Fibroblast of skin of right quadriceps (primary cell): ENCODE measurements at regions not wholly inside any gene's neighbourhood (a gene's known extent, or its start where the extent isn't known, plus 50 kb on each side); places are given as distances from the start of the nearest gene placed in this dataset.
"Not testable (repeated sequence)": the region's sequence is repeated elsewhere in the genome, so short reads cannot be mapped to it uniquely, and the experiment has no call there.

Source experiments
- DNase-seq: peaks from one replicate; pipeline ENCODE4 v3.0.0-alpha.2; 2013

GRCh38 chr7:156511426-156511825, 129.1 kb upstream of the RNF32 start:
- DNase-seq: no peak

DNA sequence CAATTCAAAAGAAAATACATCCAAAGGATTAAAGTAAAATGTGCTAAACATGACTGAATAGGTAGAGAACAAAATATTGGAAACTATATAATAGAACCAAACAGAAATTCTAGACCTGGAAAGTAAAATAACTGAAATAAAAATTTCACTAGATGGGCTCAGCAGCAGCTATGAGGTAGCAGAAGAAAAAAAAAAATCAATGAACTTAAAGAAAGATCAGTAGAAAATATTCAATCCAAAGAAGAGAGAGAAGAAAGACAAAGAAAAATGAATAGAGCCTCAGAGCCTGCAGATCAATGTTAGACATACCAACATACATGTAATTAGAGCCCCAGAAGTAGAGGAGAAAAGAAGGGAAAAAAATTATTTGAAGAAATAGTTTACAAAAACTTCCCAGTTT, 129.6 kb upstream of the RNF32 start:
- no peak for DNase-seq

DNA sequence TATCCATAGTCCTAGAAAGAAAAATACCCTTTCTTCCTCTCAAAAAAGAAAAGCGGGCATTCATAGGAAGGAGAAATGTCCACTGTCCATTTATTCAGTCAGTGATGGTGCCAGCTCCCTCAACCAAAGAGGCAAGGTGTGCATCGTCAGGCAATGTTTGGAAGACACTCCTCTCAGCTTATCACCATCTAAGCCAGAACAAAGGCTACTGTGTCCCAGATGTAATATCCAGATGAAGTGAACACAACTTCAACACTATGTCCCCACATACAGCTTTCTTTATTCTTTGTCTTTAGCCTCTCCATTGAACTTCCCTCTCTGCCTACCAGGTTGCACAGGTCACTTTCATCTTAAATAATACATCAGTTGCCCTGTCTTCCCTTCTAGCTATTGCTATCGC, 131.4 kb upstream of the RNF32 start:
- no peak for DNase-seq

DNA sequence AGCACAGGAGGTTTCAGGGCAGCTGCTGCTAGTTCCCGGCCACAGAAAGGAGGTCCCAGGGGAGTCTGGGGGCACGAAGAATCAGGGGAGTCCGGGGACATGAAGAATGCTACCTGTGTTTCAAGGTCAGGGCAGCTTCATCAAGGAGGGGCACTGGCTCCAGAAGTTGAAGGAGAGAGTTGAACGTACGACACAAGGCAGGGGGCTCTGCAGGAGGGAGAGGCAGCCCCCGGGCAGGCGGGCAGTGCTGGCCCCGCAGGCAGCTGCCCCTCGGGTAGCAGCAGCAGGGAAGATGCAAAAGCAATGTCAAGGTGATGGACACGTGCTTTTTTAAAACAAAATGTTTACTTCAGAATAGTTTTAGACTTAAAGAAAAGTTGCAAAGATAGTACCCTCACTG, 134.7 kb upstream of the RNF32 start:
- no peak for DNase-seq

DNA sequence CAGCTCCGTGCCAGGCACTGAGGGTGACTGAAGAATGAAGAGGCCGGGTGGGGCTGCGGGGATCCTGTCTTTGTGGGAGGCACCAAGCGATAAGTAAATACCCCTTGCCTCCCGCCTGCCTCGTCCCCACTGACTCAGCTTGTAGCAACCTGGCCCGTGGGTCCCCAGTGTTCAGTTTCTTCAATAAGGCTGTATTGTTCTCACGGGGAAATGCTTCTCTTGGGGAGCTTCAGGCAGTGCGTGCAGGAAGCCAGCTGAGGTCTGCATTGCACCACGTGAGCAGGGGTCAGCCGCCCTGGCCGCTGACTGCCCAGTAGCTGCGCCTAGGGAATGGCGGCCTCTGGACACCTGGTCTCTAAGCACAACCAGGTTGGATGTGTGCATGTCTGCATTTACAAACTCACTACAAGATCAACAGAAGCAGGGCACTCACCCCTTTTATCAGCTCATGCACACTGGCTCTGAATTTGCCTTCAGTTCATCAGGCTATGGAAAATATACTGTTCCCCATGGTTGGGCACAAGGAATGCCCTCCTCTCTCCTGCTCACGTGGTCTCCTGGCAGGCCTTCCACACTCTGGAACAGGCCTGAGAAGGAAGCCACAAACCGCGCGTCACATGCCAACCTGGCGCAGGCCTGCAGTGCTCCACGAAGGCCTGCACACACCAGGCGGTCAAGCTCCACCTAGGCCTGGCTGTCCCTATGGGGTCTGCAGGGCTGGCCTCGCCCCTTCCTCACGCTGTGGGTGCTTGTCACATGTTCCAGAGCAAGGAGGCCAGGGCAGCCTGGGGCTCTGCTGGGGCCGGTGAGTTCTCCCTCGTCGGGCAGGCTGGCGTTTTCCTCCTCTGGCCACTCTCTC, 135.7 kb upstream of the RNF32 start:
- no peak for DNase-seq

DNA sequence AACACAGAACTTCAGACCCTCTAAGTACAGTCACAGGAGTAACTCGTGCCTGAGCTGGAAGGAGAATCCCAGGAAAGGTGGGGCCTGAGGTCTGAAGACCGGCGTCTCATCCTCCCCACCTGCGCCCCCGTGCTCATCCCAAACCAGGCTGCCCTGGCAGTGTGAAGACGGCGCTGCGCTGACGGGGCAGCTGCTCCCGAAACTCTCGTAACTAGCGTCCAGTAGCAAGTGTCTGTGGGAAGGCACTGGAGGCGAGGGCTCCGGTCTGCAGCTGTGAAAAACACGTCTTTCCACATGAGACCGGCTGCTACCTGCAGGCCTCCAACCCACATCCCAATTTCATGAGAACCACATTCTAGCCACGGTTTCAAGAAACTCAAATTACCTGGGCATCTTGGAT, 136.6 kb upstream of the RNF32 start:
- no peak for DNase-seq

DNA sequence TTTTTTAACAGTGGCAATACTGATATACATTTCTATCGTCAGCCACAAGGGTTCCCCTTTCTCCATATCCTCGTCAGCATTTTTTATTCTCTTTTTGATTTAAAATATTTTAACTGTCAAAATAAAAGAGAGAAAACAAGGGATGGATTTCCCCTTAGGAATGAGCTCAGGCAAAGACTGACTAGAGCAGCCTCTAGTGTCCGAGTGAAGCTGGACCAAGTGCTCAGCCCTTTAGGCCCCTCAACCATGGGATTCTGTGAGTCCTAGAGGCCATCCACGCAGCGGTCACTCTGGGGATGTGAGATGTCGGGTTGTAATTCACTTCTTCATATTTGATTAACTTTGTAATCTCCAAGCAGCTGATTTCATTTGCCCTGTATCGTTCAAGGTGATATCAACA, 137.4 kb upstream of the RNF32 start:
- DNase-seq: no peak

DNA sequence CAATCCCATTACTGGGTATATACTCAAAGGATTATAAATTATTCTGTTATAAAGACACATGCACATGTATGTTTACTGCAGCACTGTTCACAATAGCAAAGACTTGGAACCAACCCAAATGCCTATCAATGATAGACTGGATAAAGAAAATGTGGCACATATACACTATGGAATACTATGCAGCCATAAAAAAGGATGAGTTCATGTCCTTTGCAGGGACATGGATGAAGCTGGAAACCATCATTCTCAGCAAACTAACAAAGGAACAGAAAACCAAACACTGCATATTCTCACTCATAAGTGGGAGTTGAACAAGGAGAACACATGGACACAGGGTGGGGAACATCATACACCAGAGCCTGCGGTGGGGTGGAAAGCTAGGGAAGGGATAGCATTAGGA, 138.8 kb upstream of the RNF32 start:
- not testable (repeated sequence) for DNase-seq

DNA sequence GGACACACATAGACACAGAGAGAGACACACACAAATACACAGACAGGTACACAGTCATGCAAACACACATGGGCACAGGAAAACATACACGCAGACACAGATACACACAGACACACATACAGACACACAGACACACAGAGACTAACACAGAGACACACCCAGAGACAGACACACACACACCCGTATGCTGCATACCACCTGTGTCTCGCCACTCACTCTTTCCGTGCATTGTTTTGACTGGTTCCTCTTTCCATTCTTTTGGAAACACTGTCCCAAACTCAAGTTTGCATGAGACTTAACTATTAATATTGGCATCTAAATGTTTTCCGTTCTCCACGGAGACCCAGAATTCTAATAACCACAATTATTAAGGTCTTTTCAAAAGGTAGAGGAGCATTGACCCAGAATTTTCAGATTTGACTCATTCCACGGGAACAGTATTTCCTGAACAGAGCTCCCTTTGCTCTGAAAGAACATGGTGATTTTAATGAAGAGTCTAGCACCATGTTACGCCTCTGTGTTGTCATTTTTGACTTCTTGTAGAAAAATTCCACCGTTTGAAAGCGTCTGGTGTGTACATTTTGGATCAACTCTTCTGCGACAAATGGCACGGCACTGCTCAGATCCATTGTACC, 141.2 kb upstream of the RNF32 start:
- DNase-seq: no peak

DNA sequence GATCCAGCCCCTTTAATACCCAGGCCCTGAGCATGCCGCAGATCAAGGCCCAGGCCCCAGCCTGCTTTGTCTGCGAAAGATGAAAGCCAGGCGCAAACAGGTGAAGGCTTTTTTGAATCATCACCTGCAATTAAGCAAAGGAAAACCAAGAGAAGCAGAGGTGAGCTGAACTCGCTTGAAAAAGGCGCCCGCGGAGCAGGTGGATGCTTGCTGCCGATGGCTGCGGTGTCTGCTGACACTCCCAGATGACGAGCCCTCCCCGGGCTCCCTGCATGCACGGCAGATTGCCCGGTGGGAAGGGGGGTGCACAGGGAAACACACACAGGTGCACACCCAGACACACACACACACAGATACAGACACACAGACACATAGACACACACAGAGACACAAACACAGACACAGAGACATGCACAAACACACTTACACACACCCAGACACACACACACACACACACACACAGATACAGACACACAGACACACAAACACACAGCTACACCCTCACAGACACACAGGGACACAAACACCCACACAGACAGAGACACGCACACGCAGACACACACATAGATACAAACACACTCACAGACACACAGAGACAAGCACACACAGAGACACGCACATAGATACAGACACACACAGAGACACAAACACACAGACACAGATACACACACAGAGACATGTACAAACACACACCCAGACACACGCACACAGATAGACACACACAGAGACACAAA, 142.6 kb upstream of the RNF32 start:
- DNase-seq: no peak

- no peak for DNase-seq
These were observed 143.7 kb upstream of the RNF32 start for GRCh38 chr7:156496865-156497264.

DNA sequence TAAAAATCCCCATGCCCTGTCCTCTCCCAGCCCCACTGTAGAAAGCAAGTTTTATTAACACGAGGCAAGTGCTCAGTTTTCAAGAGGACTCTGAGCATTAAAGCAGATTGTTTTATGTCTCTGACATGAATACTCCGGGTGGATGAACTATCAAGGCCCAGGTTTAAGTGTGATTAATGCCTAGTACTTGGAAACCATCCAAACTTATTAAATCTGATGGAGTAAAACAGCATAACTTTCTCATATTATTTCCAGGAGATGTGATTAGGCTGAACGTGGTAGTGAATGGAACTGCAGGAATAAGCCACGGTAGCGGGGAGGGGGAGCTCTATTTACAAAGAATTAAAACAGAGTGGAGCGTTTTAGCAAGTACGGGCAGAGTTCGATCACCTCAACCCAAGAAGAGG, 144.2 kb upstream of the RNF32 start:
- DNase-seq: no peak

GRCh38 chr7:156494960-156495359, 145.6 kb upstream of the RNF32 start:
- no peak for DNase-seq

GRCh38 chr7:156493942-156494341, 146.6 kb upstream of the RNF32 start:
- no peak for DNase-seq

DNA sequence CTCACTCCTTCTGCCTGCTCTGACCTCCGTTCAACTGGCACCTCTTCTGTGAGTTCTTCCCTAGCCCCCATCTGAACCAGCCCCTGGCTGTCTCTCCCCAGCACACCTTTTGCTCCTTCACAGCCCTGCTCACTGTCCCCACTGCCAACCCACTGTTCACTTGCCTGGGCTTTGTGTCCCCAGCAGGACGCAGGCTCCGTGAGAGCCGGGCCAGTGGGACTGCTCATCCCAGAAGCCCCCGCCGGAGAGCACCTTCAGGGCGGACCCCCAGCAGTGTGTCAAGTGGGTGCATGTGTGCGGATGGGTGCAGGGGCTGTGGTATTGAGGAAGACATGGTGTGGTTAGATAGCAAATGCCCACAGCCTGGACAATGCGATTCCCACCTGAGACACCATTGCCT, 148.4 kb upstream of the RNF32 start:
- no peak for DNase-seq

DNA sequence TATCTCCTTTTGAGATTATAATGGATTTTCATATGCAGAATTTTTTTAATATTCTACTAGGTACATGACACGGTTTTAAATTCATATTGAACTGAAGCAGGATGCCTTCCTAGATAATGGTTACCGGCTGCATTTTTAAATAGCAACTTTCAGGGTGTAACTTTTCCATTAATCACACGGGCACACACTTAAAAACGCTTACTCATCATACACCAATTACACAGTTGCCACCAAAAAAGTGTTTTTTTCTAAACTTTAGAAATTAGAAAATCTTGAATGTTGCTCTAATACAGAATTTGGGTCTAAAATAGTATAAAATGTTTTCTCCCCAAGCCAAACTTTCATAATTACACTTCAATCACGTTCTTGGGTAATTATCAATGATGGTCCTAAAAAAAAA, 149.1 kb upstream of the RNF32 start:
- no peak for DNase-seq

GRCh38 chr7:156490021-156490800, 150.4 kb upstream of the RNF32 start:
- DNase-seq: no peak

- no peak for DNase-seq
These were observed 152.6 kb upstream of the RNF32 start for GRCh38 chr7:156487811-156488533.

DNA sequence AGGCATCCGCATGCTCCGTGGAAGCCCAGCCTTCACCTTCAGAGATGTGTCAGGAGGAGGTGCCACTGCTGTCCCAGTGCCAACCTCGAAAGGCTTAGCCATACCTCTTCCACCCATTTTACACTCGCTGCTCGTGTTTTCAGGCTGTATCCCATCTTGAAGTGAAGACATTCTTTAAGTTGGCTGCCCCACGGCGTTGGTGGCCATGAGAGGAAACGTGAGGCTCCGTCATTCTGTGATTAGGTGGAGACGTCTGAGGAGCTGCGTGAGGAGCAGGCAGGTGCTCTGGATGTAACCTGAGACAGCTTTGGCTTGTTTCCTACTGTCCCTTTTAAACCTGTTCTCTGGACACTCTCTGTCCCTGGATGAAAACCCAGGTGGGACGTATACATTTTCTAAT, 159.9 kb upstream of the RNF32 start:
- DNase-seq: no peak

- DNase-seq: no peak
These were observed 161.0 kb upstream of the RNF32 start for GRCh38 chr7:156479596-156479995.

DNA sequence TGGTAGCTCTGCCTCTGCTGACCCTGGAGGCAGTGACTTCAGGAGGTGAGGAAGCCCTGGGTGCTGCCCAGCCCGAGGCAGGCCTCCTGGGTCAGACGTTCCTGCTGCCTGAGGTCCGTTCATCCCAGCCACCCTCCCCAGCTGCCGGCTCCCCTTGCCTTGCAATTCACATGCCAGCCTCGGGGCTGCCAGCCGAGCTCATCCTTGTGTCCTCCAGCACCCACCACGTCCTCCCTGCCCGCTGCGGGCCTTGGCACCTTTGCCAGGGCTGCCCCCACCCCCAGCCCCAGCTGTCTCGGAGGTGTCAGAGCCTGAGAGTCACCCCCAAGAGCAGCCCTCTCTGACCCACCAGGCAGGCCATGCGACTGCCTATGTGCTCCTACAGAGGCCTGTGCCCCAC, 162.1 kb upstream of the RNF32 start:
- DNase-seq: no peak

- DNase-seq: peak; percentile 4
These were observed 164.9 kb upstream of the RNF32 start for GRCh38 chr7:156475666-156476065.
